ENCODE measurements at regions not wholly inside any gene's neighbourhood (a gene's known extent, or its start where the extent isn't known, plus 50 kb on each side); places are given as distances from the start of the nearest gene placed in this dataset.
"Not testable (repeated sequence)": the region's sequence is repeated elsewhere in the genome, so short reads cannot be mapped to it uniquely, and the experiment has no call there.

GRCh38 chr4:53939892-53940291, 124.5 kb downstream of the CHIC2 start:
- TF ChIP-seq CTCF (IDR thresholded peaks at IDR 0.05 in 4 of 5, conservative IDR thresholded peaks at IDR 0.05 in 1 of 5); POLR2A (IDR thresholded peaks at IDR 0.05): not testable (repeated sequence)

Data from gastrocnemius medialis (tissue), 4 donors.